Thyroid gland (tissue), 4 donors: ENCODE measurements at regions not wholly inside any gene's neighbourhood (a gene's known extent, or its start where the extent isn't known, plus 50 kb on each side); places are given as distances from the start of the nearest gene placed in this dataset.

Experiments
- CTCF ChIP-seq, 6 experiments: fragments of 200-600 bp in 3 of 6; fragments of 450-650 bp in 3 of 6; sonication (generic) in 3 of 6; IDR thresholded peaks; one replicate each; pipeline ENCODE4 v1.5.1; 2016 to 2019; ENCODE audit warnings: antibody characterized with exemption in 6 of 6, mild to moderate bottlenecking in 2 of 6, inconsistent platforms in 1 of 6, moderate library complexity in 1 of 6
- POLR2A ChIP-seq, 2 donors: fragments of 450-650 bp; IDR thresholded peaks; one replicate each; pipeline ENCODE4 v1.6.1; 2017; ENCODE audit warnings: antibody characterized with exemption in 2 of 2, mild to moderate bottlenecking in 2 of 2, moderate library complexity in 1 of 2

GRCh38 chr7:91375378-91375777, 111.1 kb downstream of the FZD1 start:
- TF ChIP-seq CTCF (IDR thresholded peaks at IDR 0.05) (no peak), POLR2A (IDR thresholded peaks at IDR 0.05) (no peak)
